GM12872 (cell line): ENCODE measurements at regions not wholly inside any gene's neighbourhood (a gene's known extent, or its start where the extent isn't known, plus 50 kb on each side); places are given as distances from the start of the nearest gene placed in this dataset.

ENCODE experiments used
- CTCF ChIP-seq: IDR thresholded peaks from 3 replicates; pipeline ENCODE4 v1.5.1; 2011; ENCODE audit warnings: low read depth, mild to moderate bottlenecking, low read length, moderate library complexity; ENCODE audit not compliant: insufficient read depth

- no peak for TF ChIP-seq CTCF
These were observed 1552.6 kb upstream of the ADGRL3 start for GRCh38 chr4:59647500-59647899.

GRCh38 chr4:59650861-59651260 lies 1549.3 kb upstream of the ADGRL3 start:
- no peak for TF ChIP-seq CTCF

DNA sequence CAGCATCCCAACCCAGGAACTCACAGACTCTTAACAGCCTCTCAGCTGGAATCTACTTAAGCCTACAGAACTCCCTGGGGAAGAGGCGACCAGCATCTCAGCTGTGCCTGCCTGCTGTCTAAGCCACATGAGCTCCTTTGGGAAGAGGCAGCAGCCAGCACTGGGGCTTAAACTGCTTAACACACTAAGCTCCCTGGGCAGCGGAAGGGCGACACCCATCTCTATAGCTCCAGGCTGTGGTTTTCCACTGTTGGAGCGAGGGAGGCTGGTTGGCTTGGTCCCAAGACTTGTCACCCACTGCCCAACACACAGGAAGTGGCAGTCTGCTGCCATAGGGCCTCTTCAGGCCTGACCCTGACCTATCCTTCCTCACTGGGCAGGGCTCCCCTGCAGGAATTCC lies 1544.1 kb upstream of the ADGRL3 start:
- TF ChIP-seq CTCF: no peak

DNA sequence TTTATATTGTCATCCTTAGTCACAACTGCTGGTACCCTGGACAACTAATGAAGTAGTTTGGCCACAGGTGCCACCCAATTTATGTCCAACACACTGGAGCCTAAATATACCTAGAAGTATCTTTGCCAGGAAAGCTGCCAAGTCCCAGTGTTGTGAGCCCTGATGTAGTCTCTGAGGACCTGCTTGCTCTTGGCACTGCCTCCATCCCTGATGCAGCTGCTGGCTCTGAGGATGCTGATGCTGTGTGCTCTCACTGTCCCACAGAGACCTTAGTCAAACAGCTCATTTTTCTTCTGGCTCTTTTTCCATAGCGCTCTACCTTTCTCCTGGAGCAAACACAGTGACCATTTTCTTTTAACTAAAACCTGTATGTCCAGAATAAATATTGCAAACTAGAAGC lies 1535.4 kb upstream of the ADGRL3 start:
- no peak for TF ChIP-seq CTCF

GRCh38 chr4:59666645-59667044 lies 1533.5 kb upstream of the ADGRL3 start:
- no peak for TF ChIP-seq CTCF

DNA sequence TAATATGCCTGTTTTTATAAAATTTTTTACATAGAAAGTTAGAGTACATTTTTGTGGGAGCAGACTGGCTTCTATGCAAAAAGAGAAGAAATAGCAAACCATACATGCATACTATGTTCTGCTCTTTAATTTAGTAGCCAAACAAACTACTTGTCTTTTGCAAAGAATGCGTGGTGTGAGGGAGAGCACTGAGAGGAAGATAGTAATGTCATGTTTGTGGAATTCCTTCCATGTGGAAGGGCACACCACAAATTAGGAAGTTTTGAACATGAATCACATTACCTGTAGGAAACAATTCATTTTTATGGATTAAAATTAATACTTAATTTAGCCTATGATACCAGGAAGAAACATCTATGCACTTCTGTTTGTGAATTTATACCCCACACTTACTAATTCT lies 1529.1 kb upstream of the ADGRL3 start:
- no peak for TF ChIP-seq CTCF

DNA sequence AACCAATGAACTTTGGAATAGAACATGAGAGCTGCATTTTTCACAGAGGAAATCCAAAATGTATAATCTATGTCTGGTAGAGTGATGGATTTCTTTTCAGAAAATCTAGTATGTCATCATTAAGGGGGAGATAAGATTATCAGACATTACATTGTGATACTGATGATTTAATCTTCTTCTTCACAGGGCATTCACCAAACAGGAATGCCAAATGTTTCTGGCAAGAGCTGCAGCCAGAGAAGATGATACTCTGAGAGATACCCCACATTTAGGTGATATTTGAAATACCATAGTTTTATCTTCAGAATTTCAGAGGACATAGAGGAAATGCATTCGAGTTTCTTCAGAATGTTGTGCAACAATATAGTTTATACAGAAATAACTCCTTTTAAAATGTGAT lies 1523.7 kb upstream of the ADGRL3 start:
- no peak for TF ChIP-seq CTCF

DNA sequence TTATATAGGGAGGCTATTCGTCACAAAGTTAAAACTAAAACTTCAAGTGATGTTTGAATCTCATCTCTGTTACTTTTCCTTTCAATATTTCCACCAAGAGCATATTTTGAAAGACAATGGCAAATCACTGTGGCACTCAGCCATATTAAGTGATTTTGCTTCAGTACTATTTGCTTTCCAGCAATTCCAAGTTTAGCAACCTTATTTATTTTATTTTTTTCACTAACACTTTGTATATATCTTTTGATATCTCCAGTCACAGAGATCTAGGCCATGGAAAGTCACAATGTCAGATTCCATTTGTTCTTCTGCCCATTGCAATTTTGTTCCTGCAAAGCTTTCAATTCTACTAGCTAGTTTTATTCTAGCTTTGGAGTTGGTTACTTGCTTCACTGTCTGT lies 1514.5 kb upstream of the ADGRL3 start:
- no peak for TF ChIP-seq CTCF
